ENCODE measurements at regions not wholly inside any gene's neighbourhood (a gene's known extent, or its start where the extent isn't known, plus 50 kb on each side); places are given as distances from the start of the nearest gene placed in this dataset.

- WGBS, 5 donors, result 36 to 57% (median 54%) methylated on average over 3 of the region's 3 CpGs
- H3K36me3 ChIP-seq, result no peaks in the 10 kb centered on the region
- TF ChIP-seq EP300 (IDR thresholded peaks at IDR 0.05), result no peak
- no peak for TF ChIP-seq CTCF (IDR thresholded peaks at IDR 0.05)
- TF ChIP-seq POLR2AphosphoS5 (IDR thresholded peaks at IDR 0.05), result no peak
- no peak overlapping the region for H3K27ac ChIP-seq
- H3K4me3 ChIP-seq, result no peak overlapping the region
- peaks cover 0 to 6% (median 0%) of the 10 kb centered on the region in 4 donors for H3K9me3 ChIP-seq
- no peaks in the 10 kb centered on the region for H3K27me3 ChIP-seq
- no peaks in the 10 kb centered on the region for H3K4me1 ChIP-seq
- intact Hi-C loops (cut with DNase I; ENCODE audit: low total_unique reads), result no loop called here
- DNase-seq, result peak in 1 of 2 donors; percentile 15
Measured at GRCh38 chr4:147284256-147284835, 196.6 kb upstream of the EDNRA start.

GRCh38 chr4:147284935-147285334, 196.0 kb upstream of the EDNRA start:
- H3K36me3 ChIP-seq, result no peaks in the 10 kb centered on the region
- peaks cover 0 to 6% (median 0%) of the 10 kb centered on the region in 4 donors for H3K9me3 ChIP-seq
- H3K27ac ChIP-seq, result no peak overlapping the region
- no peak for TF ChIP-seq CTCF (IDR thresholded peaks at IDR 0.05)
- TF ChIP-seq POLR2AphosphoS5 (IDR thresholded peaks at IDR 0.05), result no peak
- no peak for TF ChIP-seq EP300 (IDR thresholded peaks at IDR 0.05)
- TF ChIP-seq POLR2A (IDR thresholded peaks at IDR 0.05), result no peak
- DNase-seq, result no peak
- no peaks in the 10 kb centered on the region for H3K27me3 ChIP-seq
- no peak overlapping the region for H3K4me3 ChIP-seq
- intact Hi-C loops (cut with DNase I; ENCODE audit: low total_unique reads), result no loop called here
- H3K4me1 ChIP-seq, result no peaks in the 10 kb centered on the region
- 67 to 89% (median 89%) methylated on average over 1 of the region's 1 CpG for WGBS, 5 donors

- peaks cover 0 to 6% (median 0%) of the 10 kb centered on the region in 4 donors for H3K9me3 ChIP-seq
- 87 to 94% (median 92%) methylated on average over 4 of the region's 4 CpGs for WGBS, 5 donors
- H3K27me3 ChIP-seq, result no peaks in the 10 kb centered on the region
- no peaks in the 10 kb centered on the region for H3K4me1 ChIP-seq
- intact Hi-C loops (cut with DNase I; ENCODE audit: low total_unique reads), result no loop called here
- no peaks in the 10 kb centered on the region for H3K36me3 ChIP-seq
- no peak for TF ChIP-seq EP300 (IDR thresholded peaks at IDR 0.05)
- TF ChIP-seq POLR2AphosphoS5 (IDR thresholded peaks at IDR 0.05), result no peak
- TF ChIP-seq POLR2A (IDR thresholded peaks at IDR 0.05), result no peak
- TF ChIP-seq CTCF (IDR thresholded peaks at IDR 0.05), result no peak
- H3K27ac ChIP-seq, result no peak overlapping the region
- H3K4me3 ChIP-seq, result no peak overlapping the region
- no peak for DNase-seq
Measured at GRCh38 chr4:147285751-147286150, 195.1 kb upstream of the EDNRA start.

GRCh38 chr4:147286846-147287587, 193.9 kb upstream of the EDNRA start:
- H3K36me3 ChIP-seq, result no peaks in the 10 kb centered on the region
- 80 to 82% (median 80%) methylated on average over 6 of the region's 6 CpGs for WGBS, 5 donors
- TF ChIP-seq EP300 (IDR thresholded peaks at IDR 0.05) (no peak), POLR2A (IDR thresholded peaks at IDR 0.05) (no peak), CTCF (IDR thresholded peaks at IDR 0.05) (no peak), POLR2AphosphoS5 (IDR thresholded peaks at IDR 0.05) (no peak)
- no peaks in the 10 kb centered on the region for H3K27me3 ChIP-seq
- H3K4me3 ChIP-seq, result no peak overlapping the region
- intact Hi-C loops (cut with DNase I; ENCODE audit: low total_unique reads), result no loop called here
- H3K27ac ChIP-seq, result no peak overlapping the region
- H3K4me1 ChIP-seq, result peaks cover 0 to 6% (median 0%) of the 10 kb centered on the region in 4 donors
- H3K9me3 ChIP-seq, result no peaks in the 10 kb centered on the region
- DNase-seq, result no peak
